ENCODE measurements at regions not wholly inside any gene's neighbourhood (a gene's known extent, or its start where the extent isn't known, plus 50 kb on each side); places are given as distances from the start of the nearest gene placed in this dataset.

DNA sequence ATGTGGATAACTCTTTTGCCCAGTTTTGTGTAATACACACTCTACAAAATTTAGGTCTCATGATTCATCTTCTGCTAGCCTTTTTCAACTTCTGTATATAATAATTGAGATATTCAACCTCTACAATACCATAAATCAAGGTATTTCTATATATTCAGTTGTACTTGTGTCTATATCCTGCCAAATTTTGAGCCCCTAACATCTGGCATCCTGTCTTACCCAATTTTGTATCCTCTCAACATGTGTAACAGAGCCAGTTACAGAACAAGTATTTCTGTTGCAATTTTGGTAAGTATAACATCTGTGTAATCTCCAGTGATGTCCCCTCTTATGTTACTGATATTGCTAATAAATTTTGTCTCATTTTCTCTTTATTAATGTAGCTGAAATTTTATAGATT, 145.8 kb downstream of the TRIB2 start:
- Histone ChIP-seq H3K27ac (ENCODE audit: low read depth, low read length) (no peak overlapping the region), H3K9me3 (ENCODE audit: control insufficient read depth in 5 of 5, low read length in 5 of 5) (peaks cover 0 to 12% (median 7%) of the 10 kb centered on the region in 5 donors)

DNA sequence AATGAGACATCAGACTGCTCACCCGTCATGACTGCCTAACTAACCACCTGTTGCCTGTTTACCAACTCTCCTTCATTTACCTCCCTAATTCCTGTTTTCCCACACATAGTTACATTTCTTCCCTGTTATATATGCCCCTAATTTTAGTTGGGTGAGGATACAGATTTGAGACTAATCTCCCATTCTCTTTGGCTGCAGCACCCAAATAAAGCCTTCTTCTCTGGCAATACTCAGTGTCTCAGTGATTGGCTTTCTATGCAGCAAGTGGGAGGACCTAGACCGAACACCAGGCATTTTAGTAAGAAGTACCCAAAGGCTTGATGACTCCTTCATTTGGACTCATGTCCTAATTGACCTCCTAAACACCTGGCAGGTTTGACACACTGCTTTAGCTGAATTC, 147.2 kb downstream of the TRIB2 start:
- Histone ChIP-seq H3K27me3 (ENCODE audit: control insufficient read depth in 5 of 5, insufficient read depth in 4 of 5, low read length in 5 of 5) (no peaks in the 10 kb centered on the region), H3K9me3 (ENCODE audit: control insufficient read depth in 5 of 5, low read length in 5 of 5) (peaks cover 0 to 12% (median 7%) of the 10 kb centered on the region in 5 donors), H3K27ac (ENCODE audit: low read depth, low read length) (no peak overlapping the region), H3K4me3 (ENCODE audit: low read depth in 1 of 5, low read length in 5 of 5) (no peak overlapping the region), H3K36me3 (ENCODE audit: control insufficient read depth in 5 of 5, insufficient read depth in 5 of 5, low read length in 5 of 5) (no peaks in the 10 kb centered on the region), H3K9ac (ENCODE audit: low read length in 5 of 5) (no peak overlapping the region), H3K4me1 (ENCODE audit: control insufficient read depth in 5 of 5, insufficient read depth in 5 of 5, low read length in 5 of 5) (peaks cover 0 to 3% (median 0%) of the 10 kb centered on the region in 5 donors)

More for the DNA sequence above, 145.8 kb downstream of the TRIB2 start:
- Histone ChIP-seq H3K36me3 (ENCODE audit: control insufficient read depth in 5 of 5, insufficient read depth in 5 of 5, low read length in 5 of 5) (no peaks in the 10 kb centered on the region), H3K27me3 (ENCODE audit: control insufficient read depth in 5 of 5, insufficient read depth in 4 of 5, low read length in 5 of 5) (no peaks in the 10 kb centered on the region), H3K4me1 (ENCODE audit: control insufficient read depth in 5 of 5, insufficient read depth in 5 of 5, low read length in 5 of 5) (peaks cover 0 to 5% (median 0%) of the 10 kb centered on the region in 5 donors), H3K4me3 (ENCODE audit: low read depth in 1 of 5, low read length in 5 of 5) (no peak overlapping the region), H3K9ac (ENCODE audit: low read length in 5 of 5) (no peak overlapping the region)

- H3K27ac ChIP-seq (ENCODE audit: low read depth, low read length): no peak overlapping the region
- no peaks in the 10 kb centered on the region for H3K36me3 ChIP-seq (ENCODE audit: control insufficient read depth in 5 of 5, insufficient read depth in 5 of 5, low read length in 5 of 5)
- H3K4me1 ChIP-seq (ENCODE audit: control insufficient read depth in 5 of 5, insufficient read depth in 5 of 5, low read length in 5 of 5): no peaks in the 10 kb centered on the region
- H3K4me3 ChIP-seq (ENCODE audit: low read depth in 1 of 5, low read length in 5 of 5): no peak overlapping the region
- H3K9ac ChIP-seq (ENCODE audit: low read length in 5 of 5): no peak overlapping the region
- H3K9me3 ChIP-seq (ENCODE audit: control insufficient read depth in 5 of 5, low read length in 5 of 5): peaks cover 0 to 12% (median 7%) of the 10 kb centered on the region in 5 donors
- no peaks in the 10 kb centered on the region for H3K27me3 ChIP-seq (ENCODE audit: control insufficient read depth in 5 of 5, insufficient read depth in 4 of 5, low read length in 5 of 5)
These were observed 151.0 kb downstream of the TRIB2 start for GRCh38 chr2:12867631-12868287.

DNA sequence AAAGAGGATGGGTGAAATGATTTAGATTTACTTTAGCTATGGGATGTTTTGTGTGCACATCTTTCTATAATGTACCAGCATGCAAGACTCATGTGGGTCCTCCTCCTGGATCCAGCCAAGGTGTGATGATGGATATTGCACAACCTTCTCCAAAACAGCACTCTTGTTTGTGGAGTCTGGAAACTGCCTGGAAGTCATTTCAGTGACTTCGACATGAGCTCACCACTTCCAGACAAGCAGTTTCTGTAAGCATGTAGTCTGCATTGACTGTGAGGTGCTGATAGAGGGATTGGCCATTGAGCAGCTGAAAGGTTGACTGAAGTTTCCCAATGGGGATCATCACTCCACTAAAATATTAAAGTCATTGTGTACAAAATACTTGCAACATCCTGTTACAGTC, 154.0 kb downstream of the TRIB2 start:
- Histone ChIP-seq H3K36me3 (ENCODE audit: control insufficient read depth in 5 of 5, insufficient read depth in 5 of 5, low read length in 5 of 5) (no peaks in the 10 kb centered on the region), H3K9ac (ENCODE audit: low read length in 5 of 5) (no peak overlapping the region), H3K4me1 (ENCODE audit: control insufficient read depth in 5 of 5, insufficient read depth in 5 of 5, low read length in 5 of 5) (no peaks in the 10 kb centered on the region), H3K9me3 (ENCODE audit: control insufficient read depth in 5 of 5, low read length in 5 of 5) (no peaks in the 10 kb centered on the region), H3K27ac (ENCODE audit: low read depth, low read length) (no peak overlapping the region), H3K27me3 (ENCODE audit: control insufficient read depth in 5 of 5, insufficient read depth in 4 of 5, low read length in 5 of 5) (peaks cover 0 to 3% (median 0%) of the 10 kb centered on the region in 5 donors), H3K4me3 (ENCODE audit: low read depth in 1 of 5, low read length in 5 of 5) (no peak overlapping the region)

GRCh38 chr2:12871694-12872315, 155.1 kb downstream of the TRIB2 start:
- Histone ChIP-seq H3K4me1 (ENCODE audit: control insufficient read depth in 5 of 5, insufficient read depth in 5 of 5, low read length in 5 of 5) (no peaks in the 10 kb centered on the region), H3K9ac (ENCODE audit: low read length in 5 of 5) (no peak overlapping the region), H3K9me3 (ENCODE audit: control insufficient read depth in 5 of 5, low read length in 5 of 5) (no peaks in the 10 kb centered on the region), H3K36me3 (ENCODE audit: control insufficient read depth in 5 of 5, insufficient read depth in 5 of 5, low read length in 5 of 5) (no peaks in the 10 kb centered on the region), H3K4me3 (ENCODE audit: low read depth in 1 of 5, low read length in 5 of 5) (no peak overlapping the region), H3K27me3 (ENCODE audit: control insufficient read depth in 5 of 5, insufficient read depth in 4 of 5, low read length in 5 of 5) (peaks cover 0 to 3% (median 0%) of the 10 kb centered on the region in 5 donors), H3K27ac (ENCODE audit: low read depth, low read length) (no peak overlapping the region)

DNA sequence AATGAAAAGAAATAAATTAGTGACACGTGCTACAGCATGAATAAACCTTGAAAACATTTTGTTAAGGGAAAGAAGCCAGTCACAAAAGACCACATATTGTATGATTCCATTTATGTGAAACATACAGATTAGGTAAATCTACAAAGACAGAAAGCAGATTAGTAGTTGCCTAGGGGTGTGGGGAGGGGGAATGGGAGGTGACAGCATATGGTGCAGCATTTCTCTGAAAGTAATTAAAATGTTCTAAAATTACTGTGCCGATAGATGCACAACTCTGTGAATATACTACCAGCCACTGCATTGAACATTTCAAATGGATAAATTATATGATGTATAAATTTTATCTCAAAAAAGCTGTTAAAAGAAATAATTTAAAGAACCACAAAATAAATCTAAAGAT, 161.0 kb downstream of the TRIB2 start:
- H3K4me3 ChIP-seq (ENCODE audit: low read depth in 1 of 5, low read length in 5 of 5): no peak overlapping the region
- H3K9ac ChIP-seq (ENCODE audit: low read length in 5 of 5): no peak overlapping the region

GRCh38 chr2:12879649-12880048, 162.9 kb downstream of the TRIB2 start:
- H3K9me3 ChIP-seq (ENCODE audit: control insufficient read depth in 5 of 5, low read length in 5 of 5): no peaks in the 10 kb centered on the region
- peaks cover 0 to under 1% (median 0%) of the 10 kb centered on the region in 5 donors for H3K27me3 ChIP-seq (ENCODE audit: control insufficient read depth in 5 of 5, insufficient read depth in 4 of 5, low read length in 5 of 5)
- H3K27ac ChIP-seq (ENCODE audit: low read depth, low read length): no peak overlapping the region
- peaks cover 0 to 11% (median 3%) of the 10 kb centered on the region in 5 donors for H3K4me1 ChIP-seq (ENCODE audit: control insufficient read depth in 5 of 5, insufficient read depth in 5 of 5, low read length in 5 of 5)
- no peaks in the 10 kb centered on the region for H3K36me3 ChIP-seq (ENCODE audit: control insufficient read depth in 5 of 5, insufficient read depth in 5 of 5, low read length in 5 of 5)
- H3K4me3 ChIP-seq (ENCODE audit: low read depth in 1 of 5, low read length in 5 of 5): no peak overlapping the region
- H3K9ac ChIP-seq (ENCODE audit: low read length in 5 of 5): no peak overlapping the region

More for the DNA sequence above, 161.0 kb downstream of the TRIB2 start:
- H3K9me3 ChIP-seq (ENCODE audit: control insufficient read depth in 5 of 5, low read length in 5 of 5): no peaks in the 10 kb centered on the region
- no peak overlapping the region for H3K27ac ChIP-seq (ENCODE audit: low read depth, low read length)
- H3K4me1 ChIP-seq (ENCODE audit: control insufficient read depth in 5 of 5, insufficient read depth in 5 of 5, low read length in 5 of 5): no peaks in the 10 kb centered on the region
- no peaks in the 10 kb centered on the region for H3K36me3 ChIP-seq (ENCODE audit: control insufficient read depth in 5 of 5, insufficient read depth in 5 of 5, low read length in 5 of 5)
- H3K27me3 ChIP-seq (ENCODE audit: control insufficient read depth in 5 of 5, insufficient read depth in 4 of 5, low read length in 5 of 5): peaks cover 0 to 3% (median 0%) of the 10 kb centered on the region in 5 donors

DNA sequence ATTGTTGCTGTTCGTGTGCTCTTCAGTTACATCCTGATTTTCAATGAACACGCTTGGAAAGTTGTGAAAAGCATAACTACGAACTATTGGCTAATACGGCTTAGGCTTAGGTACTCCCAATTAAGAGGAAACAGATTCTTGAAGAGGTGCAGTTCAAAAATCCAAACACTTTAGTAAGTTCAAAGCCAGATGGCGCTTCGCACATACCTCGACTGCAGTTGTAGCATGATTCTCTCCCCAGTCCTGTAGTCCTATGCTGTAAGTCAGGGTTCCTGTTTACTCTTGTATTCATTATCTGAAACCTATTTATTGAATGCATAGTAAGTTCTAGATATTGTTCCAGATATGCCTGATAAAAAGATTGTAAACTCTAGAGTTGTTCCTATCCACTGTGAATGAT, 165.2 kb downstream of the TRIB2 start:
- H3K27me3 ChIP-seq (ENCODE audit: control insufficient read depth in 5 of 5, insufficient read depth in 4 of 5, low read length in 5 of 5): no peaks in the 10 kb centered on the region
- no peak overlapping the region for H3K27ac ChIP-seq (ENCODE audit: low read depth, low read length)
- no peaks in the 10 kb centered on the region for H3K9me3 ChIP-seq (ENCODE audit: control insufficient read depth in 5 of 5, low read length in 5 of 5)
- H3K4me3 ChIP-seq (ENCODE audit: low read depth in 1 of 5, low read length in 5 of 5): no peak overlapping the region
- H3K4me1 ChIP-seq (ENCODE audit: control insufficient read depth in 5 of 5, insufficient read depth in 5 of 5, low read length in 5 of 5): peaks cover 3 to 18% (median 10%) of the 10 kb centered on the region in 5 donors
- H3K9ac ChIP-seq (ENCODE audit: low read length in 5 of 5): no peak overlapping the region
- H3K36me3 ChIP-seq (ENCODE audit: control insufficient read depth in 5 of 5, insufficient read depth in 5 of 5, low read length in 5 of 5): no peaks in the 10 kb centered on the region

DNA sequence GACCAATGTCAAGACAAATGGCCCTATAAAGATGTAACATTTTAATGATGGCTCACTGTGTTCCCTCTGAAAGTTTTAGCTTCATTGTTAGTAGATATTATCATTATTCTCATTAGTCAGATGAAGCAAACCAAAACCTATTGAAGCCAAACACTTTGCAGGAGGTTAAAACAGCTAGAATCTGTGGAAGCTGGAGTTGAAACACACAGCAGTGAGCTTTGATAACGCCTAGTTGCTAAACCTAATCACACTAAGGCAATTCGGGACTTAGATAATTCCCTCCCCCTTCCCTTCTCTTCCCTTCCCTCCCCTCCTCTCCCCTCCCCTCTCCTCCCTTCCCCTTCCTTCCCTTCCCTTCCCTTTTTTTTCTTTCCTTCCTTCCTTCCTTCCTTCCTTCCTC, 165.7 kb downstream of the TRIB2 start:
- no peak overlapping the region for H3K4me3 ChIP-seq (ENCODE audit: low read depth in 1 of 5, low read length in 5 of 5)
- H3K4me1 ChIP-seq (ENCODE audit: control insufficient read depth in 5 of 5, insufficient read depth in 5 of 5, low read length in 5 of 5): peaks cover 3 to 18% (median 10%) of the 10 kb centered on the region in 5 donors
- no peaks in the 10 kb centered on the region for H3K9me3 ChIP-seq (ENCODE audit: control insufficient read depth in 5 of 5, low read length in 5 of 5)
- H3K36me3 ChIP-seq (ENCODE audit: control insufficient read depth in 5 of 5, insufficient read depth in 5 of 5, low read length in 5 of 5): no peaks in the 10 kb centered on the region
- no peak overlapping the region for H3K27ac ChIP-seq (ENCODE audit: low read depth, low read length)
- H3K27me3 ChIP-seq (ENCODE audit: control insufficient read depth in 5 of 5, insufficient read depth in 4 of 5, low read length in 5 of 5): no peaks in the 10 kb centered on the region
- H3K9ac ChIP-seq (ENCODE audit: low read length in 5 of 5): no peak overlapping the region

- Histone ChIP-seq H3K9ac (ENCODE audit: low read length in 5 of 5) (no peak overlapping the region), H3K9me3 (ENCODE audit: control insufficient read depth in 5 of 5, low read length in 5 of 5) (no peaks in the 10 kb centered on the region), H3K27me3 (ENCODE audit: control insufficient read depth in 5 of 5, insufficient read depth in 4 of 5, low read length in 5 of 5) (no peaks in the 10 kb centered on the region), H3K27ac (ENCODE audit: low read depth, low read length) (no peak overlapping the region), H3K36me3 (ENCODE audit: control insufficient read depth in 5 of 5, insufficient read depth in 5 of 5, low read length in 5 of 5) (no peaks in the 10 kb centered on the region), H3K4me1 (ENCODE audit: control insufficient read depth in 5 of 5, insufficient read depth in 5 of 5, low read length in 5 of 5) (peaks cover 3 to 18% (median 10%) of the 10 kb centered on the region in 5 donors), H3K4me3 (ENCODE audit: low read depth in 1 of 5, low read length in 5 of 5) (no peak overlapping the region)
These were observed 167.2 kb downstream of the TRIB2 start for GRCh38 chr2:12883906-12884305.
